Activated T-helper 17 cell treated with anti-CD3 and anti-CD28 coated beads, Interleukin-2, amount 50 U/mL, for 72 hours (primary cell): ENCODE measurements at regions not wholly inside any gene's neighbourhood (a gene's known extent, or its start where the extent isn't known, plus 50 kb on each side); places are given as distances from the start of the nearest gene placed in this dataset.
A peak's percentile ranks its signal among the peaks of the same experiment; 100 is the strongest.

Source experiments
- ATAC-seq: fragments of 150-1000 bp; cut with Tn5 transposase; replicated peaks from 2 replicates; pipeline ENCODE4 v1.10.0; 2021; ENCODE audit warnings: mild to moderate bottlenecking, moderate library complexity
- H3K27ac Mint-ChIP-seq: one replicate; pipeline ENCODE4 v1.8.0; 2022; ENCODE audit warnings: mixed read lengths
- H3K27me3 Mint-ChIP-seq: one replicate; pipeline ENCODE4 v1.8.0; 2022; ENCODE audit warnings: mixed read lengths
- H3K36me3 Mint-ChIP-seq: one replicate; pipeline ENCODE4 v1.8.0; 2022; ENCODE audit warnings: low read depth, mild to moderate bottlenecking, mixed read lengths
- H3K4me1 Mint-ChIP-seq: one replicate; pipeline ENCODE4 v1.8.0; 2022; ENCODE audit warnings: mixed read lengths
- H3K4me3 Mint-ChIP-seq: one replicate; pipeline ENCODE4 v1.8.0; 2022; ENCODE audit warnings: mild to moderate bottlenecking, mixed read lengths
- H3K9me3 Mint-ChIP-seq: one replicate; pipeline ENCODE4 v1.8.0; 2022; ENCODE audit warnings: mixed read lengths

DNA sequence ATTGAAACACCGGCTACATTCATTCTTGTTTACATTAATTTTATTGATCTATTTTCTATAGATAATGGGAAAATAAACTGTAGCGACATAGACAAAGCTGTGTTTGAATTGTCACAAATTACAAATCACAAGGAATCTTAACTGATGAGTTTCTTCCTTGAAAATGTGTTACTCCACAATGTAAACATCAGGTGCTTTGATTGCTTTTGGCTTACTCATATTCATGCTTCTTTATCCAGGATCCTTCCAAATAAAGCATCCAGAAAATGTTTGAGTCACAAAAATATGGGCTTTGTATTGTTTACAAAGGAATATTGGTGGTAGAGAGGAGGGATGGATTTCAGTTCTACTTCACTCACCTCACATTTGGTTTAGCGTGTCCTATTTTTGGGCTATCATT, 64.0 kb downstream of the BMP2 start:
- no peaks in the 10 kb centered on the region for H3K9me3 Mint-ChIP-seq

GRCh38 chr20:6832811-6833210, 65.3 kb downstream of the BMP2 start:
- Mint-ChIP-seq H3K27me3 (no peaks in the 10 kb centered on the region), H3K4me1 (no peaks in the 10 kb centered on the region), H3K36me3 (no peaks in the 10 kb centered on the region), H3K4me3 (no peak overlapping the region), H3K9me3 (no peaks in the 10 kb centered on the region), H3K27ac (no peak overlapping the region)
- no peak for ATAC-seq

More for the DNA sequence above, 64.0 kb downstream of the BMP2 start:
- ATAC-seq = no peak
- H3K4me1 Mint-ChIP-seq = no peaks in the 10 kb centered on the region
- no peak overlapping the region for H3K27ac Mint-ChIP-seq
- no peaks in the 10 kb centered on the region for H3K36me3 Mint-ChIP-seq
- H3K4me3 Mint-ChIP-seq = no peak overlapping the region
- H3K27me3 Mint-ChIP-seq = no peaks in the 10 kb centered on the region

DNA sequence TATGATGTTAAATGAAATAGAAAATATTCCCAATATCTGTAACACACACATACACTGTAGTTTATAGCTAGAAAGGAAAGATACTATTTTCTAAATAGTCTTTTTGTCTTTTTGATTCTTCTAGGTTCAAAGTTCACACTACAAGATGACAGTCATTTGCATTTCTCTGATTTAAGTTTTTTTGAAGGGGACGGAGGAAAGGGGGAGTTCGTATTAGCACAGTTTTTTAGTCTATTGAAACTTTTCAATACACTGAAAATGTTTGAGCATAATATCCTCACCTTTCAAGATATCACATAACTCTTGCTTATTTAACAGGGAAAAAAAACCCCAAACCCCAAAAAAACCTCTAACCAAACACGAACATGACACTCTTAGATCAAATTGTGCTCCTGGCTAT, 68.1 kb downstream of the BMP2 start:
- Mint-ChIP-seq H3K27me3 (no peaks in the 10 kb centered on the region), H3K4me3 (no peak overlapping the region), H3K36me3 (no peaks in the 10 kb centered on the region), H3K27ac (no peak overlapping the region), H3K4me1 (no peaks in the 10 kb centered on the region), H3K9me3 (no peaks in the 10 kb centered on the region)
- no peak for ATAC-seq

DNA sequence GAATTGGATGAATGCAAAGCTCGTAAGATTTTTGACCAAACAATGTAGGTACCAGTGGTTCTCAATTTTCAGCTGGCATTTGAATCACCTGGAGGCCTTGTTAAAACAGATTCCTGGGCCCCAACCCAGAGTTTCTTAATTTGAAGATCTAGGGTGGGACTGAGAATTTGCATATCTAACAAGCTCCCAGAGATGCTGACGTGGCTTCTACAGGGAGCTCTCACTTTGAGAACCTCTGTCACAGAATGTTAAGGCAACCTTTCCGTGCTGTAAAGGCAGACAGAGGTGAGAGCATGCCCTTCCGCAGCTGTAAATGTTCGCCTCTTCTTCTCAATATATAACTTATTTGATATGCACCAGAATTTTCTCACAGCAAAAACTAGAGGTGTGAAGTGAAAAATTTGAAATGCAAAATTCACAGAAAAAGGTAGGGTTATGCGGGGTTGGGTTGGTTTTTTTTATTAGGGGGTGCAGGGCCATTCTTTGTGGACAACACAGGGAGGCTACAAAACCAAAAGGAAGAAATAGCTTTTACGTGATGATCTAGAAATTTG, 69.4 kb downstream of the BMP2 start:
- Mint-ChIP-seq H3K27ac (no peak overlapping the region), H3K36me3 (no peaks in the 10 kb centered on the region), H3K4me1 (no peaks in the 10 kb centered on the region), H3K27me3 (no peaks in the 10 kb centered on the region), H3K4me3 (no peak overlapping the region), H3K9me3 (peaks cover 2% of the 10 kb centered on the region)
- no peak for ATAC-seq

GRCh38 chr20:6837730-6838129, 70.2 kb downstream of the BMP2 start:
- no peak overlapping the region for H3K27ac Mint-ChIP-seq
- H3K4me3 Mint-ChIP-seq = no peak overlapping the region
- no peaks in the 10 kb centered on the region for H3K36me3 Mint-ChIP-seq
- H3K9me3 Mint-ChIP-seq = peaks cover 5% of the 10 kb centered on the region
- H3K27me3 Mint-ChIP-seq = no peaks in the 10 kb centered on the region
- no peaks in the 10 kb centered on the region for H3K4me1 Mint-ChIP-seq
- no peak for ATAC-seq

GRCh38 chr20:6838181-6838826, 70.8 kb downstream of the BMP2 start:
- no peak overlapping the region for H3K4me3 Mint-ChIP-seq
- ATAC-seq = peak; percentile 42
- no peak overlapping the region for H3K27ac Mint-ChIP-seq
- no peaks in the 10 kb centered on the region for H3K4me1 Mint-ChIP-seq
- no peaks in the 10 kb centered on the region for H3K36me3 Mint-ChIP-seq
- H3K27me3 Mint-ChIP-seq = no peaks in the 10 kb centered on the region
- H3K9me3 Mint-ChIP-seq = peaks cover 8% of the 10 kb centered on the region

GRCh38 chr20:6841128-6841527, 73.6 kb downstream of the BMP2 start:
- no peaks in the 10 kb centered on the region for H3K36me3 Mint-ChIP-seq
- H3K4me1 Mint-ChIP-seq = no peaks in the 10 kb centered on the region
- H3K27me3 Mint-ChIP-seq = no peaks in the 10 kb centered on the region
- H3K4me3 Mint-ChIP-seq = no peak overlapping the region
- no peak overlapping the region for H3K27ac Mint-ChIP-seq
- H3K9me3 Mint-ChIP-seq = peaks cover 8% of the 10 kb centered on the region
- no peak for ATAC-seq

- Mint-ChIP-seq H3K27ac (no peak overlapping the region), H3K27me3 (no peaks in the 10 kb centered on the region), H3K4me1 (no peaks in the 10 kb centered on the region), H3K4me3 (no peak overlapping the region), H3K36me3 (no peaks in the 10 kb centered on the region), H3K9me3 (peaks cover 15% of the 10 kb centered on the region)
- ATAC-seq = no peak
Measured at GRCh38 chr20:6845141-6845540, 77.7 kb downstream of the BMP2 start.

GRCh38 chr20:6848041-6848440, 80.6 kb downstream of the BMP2 start:
- no peaks in the 10 kb centered on the region for H3K27me3 Mint-ChIP-seq
- H3K9me3 Mint-ChIP-seq = peaks cover 7% of the 10 kb centered on the region
- no peak overlapping the region for H3K4me3 Mint-ChIP-seq
- no peak overlapping the region for H3K27ac Mint-ChIP-seq
- no peaks in the 10 kb centered on the region for H3K36me3 Mint-ChIP-seq
- ATAC-seq = no peak
- no peaks in the 10 kb centered on the region for H3K4me1 Mint-ChIP-seq

- Mint-ChIP-seq H3K36me3 (no peaks in the 10 kb centered on the region), H3K27ac (no peak overlapping the region), H3K27me3 (no peaks in the 10 kb centered on the region), H3K4me3 (no peak overlapping the region), H3K9me3 (peaks cover 7% of the 10 kb centered on the region), H3K4me1 (no peaks in the 10 kb centered on the region)
- ATAC-seq = no peak
Measured at GRCh38 chr20:6848992-6849391, 81.5 kb downstream of the BMP2 start.

- Mint-ChIP-seq H3K36me3 (no peaks in the 10 kb centered on the region), H3K27me3 (no peaks in the 10 kb centered on the region), H3K4me1 (no peaks in the 10 kb centered on the region), H3K27ac (no peak overlapping the region), H3K4me3 (no peak overlapping the region), H3K9me3 (peaks cover 7% of the 10 kb centered on the region)
- no peak for ATAC-seq
Measured at GRCh38 chr20:6851136-6851535, 83.7 kb downstream of the BMP2 start.

DNA sequence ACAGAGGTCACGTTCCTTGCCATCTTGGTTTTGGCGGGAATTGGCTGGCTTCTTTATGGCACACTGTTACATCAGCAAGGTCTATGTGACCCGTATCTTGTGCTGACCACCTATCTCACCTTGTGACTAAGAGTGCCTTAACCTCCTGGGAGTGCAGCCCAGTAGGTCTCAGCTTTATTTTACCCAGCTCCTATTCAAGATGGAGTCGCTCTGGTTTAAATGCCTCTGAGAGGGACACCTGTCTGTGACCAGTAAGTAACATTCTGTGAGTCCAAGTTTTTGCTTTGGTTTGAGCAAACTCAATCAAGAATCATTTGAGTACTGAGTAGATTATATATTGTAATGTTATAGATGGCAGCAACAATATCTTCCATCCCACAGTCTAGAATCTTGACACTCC, 85.0 kb downstream of the BMP2 start:
- no peaks in the 10 kb centered on the region for H3K9me3 Mint-ChIP-seq
- no peak for ATAC-seq
- H3K36me3 Mint-ChIP-seq = no peaks in the 10 kb centered on the region
- H3K27me3 Mint-ChIP-seq = no peaks in the 10 kb centered on the region
- no peak overlapping the region for H3K4me3 Mint-ChIP-seq
- H3K27ac Mint-ChIP-seq = no peak overlapping the region
- no peaks in the 10 kb centered on the region for H3K4me1 Mint-ChIP-seq

- no peak overlapping the region for H3K4me3 Mint-ChIP-seq
- ATAC-seq = no peak
- H3K27me3 Mint-ChIP-seq = no peaks in the 10 kb centered on the region
- no peak overlapping the region for H3K27ac Mint-ChIP-seq
- no peaks in the 10 kb centered on the region for H3K36me3 Mint-ChIP-seq
- H3K4me1 Mint-ChIP-seq = no peaks in the 10 kb centered on the region
- H3K9me3 Mint-ChIP-seq = peaks cover 3% of the 10 kb centered on the region
Measured at GRCh38 chr20:6855104-6855503, 87.6 kb downstream of the BMP2 start.

- no peaks in the 10 kb centered on the region for H3K36me3 Mint-ChIP-seq
Measured at GRCh38 chr20:6855796-6856195, 88.3 kb downstream of the BMP2 start.

DNA sequence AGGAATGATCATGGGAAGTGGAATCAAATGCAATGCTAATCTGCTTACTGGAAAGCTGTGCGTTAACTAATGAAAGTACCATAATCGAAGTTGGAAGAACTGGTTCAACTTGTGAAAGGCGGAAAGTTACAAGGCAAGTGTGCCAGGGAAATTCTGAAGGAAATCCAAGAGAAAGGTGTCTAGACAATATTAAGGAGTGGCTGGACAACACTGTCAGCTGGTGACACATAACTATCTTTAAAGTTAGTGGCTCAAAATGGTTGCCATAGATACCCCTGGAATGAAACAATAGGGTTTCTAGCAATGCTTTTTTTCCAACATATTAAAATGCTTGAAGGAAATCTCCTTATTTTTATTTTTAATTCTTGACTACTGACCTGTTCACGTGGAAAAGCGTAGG, 90.4 kb downstream of the BMP2 start:
- ATAC-seq = no peak
- Mint-ChIP-seq H3K4me3 (no peak overlapping the region), H3K36me3 (no peaks in the 10 kb centered on the region), H3K4me1 (no peaks in the 10 kb centered on the region), H3K27ac (no peak overlapping the region), H3K9me3 (peaks cover 3% of the 10 kb centered on the region), H3K27me3 (no peaks in the 10 kb centered on the region)

More at GRCh38 chr20:6855796-6856195, 88.3 kb downstream of the BMP2 start:
- Mint-ChIP-seq H3K9me3 (peaks cover 3% of the 10 kb centered on the region), H3K4me3 (no peak overlapping the region), H3K27ac (no peak overlapping the region), H3K27me3 (no peaks in the 10 kb centered on the region), H3K4me1 (no peaks in the 10 kb centered on the region)
- no peak for ATAC-seq

- no peak for ATAC-seq
- H3K27me3 Mint-ChIP-seq = no peaks in the 10 kb centered on the region
- no peaks in the 10 kb centered on the region for H3K4me1 Mint-ChIP-seq
- H3K4me3 Mint-ChIP-seq = no peak overlapping the region
- H3K36me3 Mint-ChIP-seq = no peaks in the 10 kb centered on the region
- H3K27ac Mint-ChIP-seq = no peak overlapping the region
- no peaks in the 10 kb centered on the region for H3K9me3 Mint-ChIP-seq
Measured at GRCh38 chr20:6863355-6863754, 95.9 kb downstream of the BMP2 start.
